Caco-2 (cell line): ENCODE measurements at regions not wholly inside any gene's neighbourhood (a gene's known extent, or its start where the extent isn't known, plus 50 kb on each side); places are given as distances from the start of the nearest gene placed in this dataset.

Source experiments
- BruUV-seq: library from RNA; stranded (reverse); fragments of 400-500 nt; replicated peaks from 2 replicates; lab custom pipeline; 2021; lab: Mats Ljungman, UMichigan
- CTCF ChIA-PET: fragments of 300-600 bp; sonication (Branson Sonifier 250); formaldehyde crosslinking; loops from one replicate; lab custom pipeline; 2022; ENCODE audit warnings: antibody characterized with exemption; lab: Charles Lee
- POLR2A ChIA-PET: fragments of 300-600 bp; sonication (Branson Sonifier 250); formaldehyde crosslinking; loops from one replicate; lab custom pipeline; 2022; ENCODE audit warnings: antibody characterized with exemption; lab: Charles Lee
- DNase-seq, 2 experiments: peaks; one replicate each; pipeline versions ENCODE4 v3.0.0 to v3.0.0-alpha.2; 2020 to 2022
- H3K27me3 ChIP-seq: replicated peaks from 2 replicates; pipeline ENCODE4 v1.6.0; 2011; ENCODE audit warnings: low read length; ENCODE audit not compliant: control insufficient read depth, insufficient read depth
- H3K36me3 ChIP-seq: 2 replicates; pipeline ENCODE4 v1.5.1; 2011; ENCODE audit warnings: low read length; ENCODE audit not compliant: control insufficient read depth, insufficient read depth
- H3K4me1 ChIP-seq: fragments of 250-450 bp; sonication (Bioruptor Pico); 2 replicates; pipeline ENCODE4 v1.5.1; 2020; ENCODE audit warnings: mild to moderate bottlenecking
- H3K4me3 ChIP-seq: 2 replicates; pipeline ENCODE4 v1.5.1; 2011; ENCODE audit warnings: low read depth, mild to moderate bottlenecking, control low read depth, low read length
- H3K9me3 ChIP-seq: fragments of 250-450 bp; sonication (Bioruptor Pico); 2 replicates; pipeline ENCODE4 v1.5.1; 2020; ENCODE audit warnings: mild to moderate bottlenecking, moderate library complexity
- H3K27ac Mint-ChIP-seq: one replicate; pipeline ENCODE4 v1.8.0; 2022; ENCODE audit warnings: mixed read lengths; ENCODE audit not compliant: unreplicated experiment
- H3K27me3 Mint-ChIP-seq: one replicate; pipeline ENCODE4 v1.8.0; 2022; ENCODE audit warnings: mixed read lengths; ENCODE audit not compliant: insufficient read depth, unreplicated experiment
- H3K36me3 Mint-ChIP-seq: one replicate; pipeline ENCODE4 v1.8.0; 2022; ENCODE audit warnings: mild to moderate bottlenecking, mixed read lengths; ENCODE audit not compliant: insufficient read depth, unreplicated experiment
- H3K4me1 Mint-ChIP-seq: one replicate; pipeline ENCODE4 v1.8.0; 2022; ENCODE audit warnings: low read depth, mixed read lengths; ENCODE audit not compliant: unreplicated experiment
- H3K4me3 Mint-ChIP-seq: one replicate; pipeline ENCODE4 v1.8.0; 2022; ENCODE audit warnings: mild to moderate bottlenecking, moderate library complexity, mixed read lengths; ENCODE audit not compliant: unreplicated experiment
- H3K9me3 Mint-ChIP-seq: one replicate; pipeline ENCODE4 v1.8.0; 2022; ENCODE audit warnings: mixed read lengths; ENCODE audit not compliant: unreplicated experiment
- intact Hi-C: fragments of 100-400 bp; cut with micrococcal nuclease; formaldehyde crosslinking; loops from one replicate; pipeline ENCODE4 v1.10.0; 2022; ENCODE audit not compliant: unreplicated experiment
- TF ChIP-seq, protein P1 (sequence below), 2 experiments: fragments of 200-600 bp in 1 of 2; IDR thresholded peaks; 1 replicate in 1 of 2; 2 replicates in 1 of 2; pipeline versions ENCODE4 v1.5.1 to v1.8.0; 2011 to 2022; ENCODE audit warnings: antibody characterized with exemption in 1 of 2, control low read depth in 1 of 2, inconsistent platforms in 1 of 2, low read depth in 1 of 2, low read length in 1 of 2, mild to moderate bottlenecking in 1 of 2, moderate library complexity in 1 of 2; ENCODE audit not compliant: insufficient read depth in 1 of 2, severe bottlenecking in 1 of 2, unreplicated experiment in 1 of 2

- H3K36me3 Mint-ChIP-seq = no peaks in the 10 kb centered on the region
- H3K4me3 ChIP-seq = no peak overlapping the region
- TF ChIP-seq, protein P1, sequence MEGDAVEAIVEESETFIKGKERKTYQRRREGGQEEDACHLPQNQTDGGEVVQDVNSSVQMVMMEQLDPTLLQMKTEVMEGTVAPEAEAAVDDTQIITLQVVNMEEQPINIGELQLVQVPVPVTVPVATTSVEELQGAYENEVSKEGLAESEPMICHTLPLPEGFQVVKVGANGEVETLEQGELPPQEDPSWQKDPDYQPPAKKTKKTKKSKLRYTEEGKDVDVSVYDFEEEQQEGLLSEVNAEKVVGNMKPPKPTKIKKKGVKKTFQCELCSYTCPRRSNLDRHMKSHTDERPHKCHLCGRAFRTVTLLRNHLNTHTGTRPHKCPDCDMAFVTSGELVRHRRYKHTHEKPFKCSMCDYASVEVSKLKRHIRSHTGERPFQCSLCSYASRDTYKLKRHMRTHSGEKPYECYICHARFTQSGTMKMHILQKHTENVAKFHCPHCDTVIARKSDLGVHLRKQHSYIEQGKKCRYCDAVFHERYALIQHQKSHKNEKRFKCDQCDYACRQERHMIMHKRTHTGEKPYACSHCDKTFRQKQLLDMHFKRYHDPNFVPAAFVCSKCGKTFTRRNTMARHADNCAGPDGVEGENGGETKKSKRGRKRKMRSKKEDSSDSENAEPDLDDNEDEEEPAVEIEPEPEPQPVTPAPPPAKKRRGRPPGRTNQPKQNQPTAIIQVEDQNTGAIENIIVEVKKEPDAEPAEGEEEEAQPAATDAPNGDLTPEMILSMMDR (IDR thresholded peaks at IDR 0.05; ENCODE audit: insufficient read depth in 1 of 2, low read depth in 1 of 2, low read length in 1 of 2, severe bottlenecking in 1 of 2, unreplicated experiment in 1 of 2) = no peak
- BruUV-seq = no TSS peak
- no peaks in the 10 kb centered on the region for H3K27me3 Mint-ChIP-seq
- no peaks in the 10 kb centered on the region for H3K4me1 Mint-ChIP-seq
- intact Hi-C loops = no loop called here
- ChIA-PET CTCF (no interaction called here), POLR2A (interaction anchor here (0.6 kb wide), 1 partner anchor 334 kb away, joined by 4 read pairs; no protein-coding TSS in a partner anchor)
- H3K36me3 ChIP-seq = no peaks in the 10 kb centered on the region
- no peak overlapping the region for H3K4me3 Mint-ChIP-seq
- H3K27me3 ChIP-seq = no peaks in the 10 kb centered on the region
- no peaks in the 10 kb centered on the region for H3K9me3 Mint-ChIP-seq
- H3K4me1 ChIP-seq = no peaks in the 10 kb centered on the region
- no peak overlapping the region for H3K27ac Mint-ChIP-seq
- H3K9me3 ChIP-seq = no peaks in the 10 kb centered on the region
- no peak for DNase-seq
Observed at GRCh38 chr9:7591501-7591900, 208.1 kb downstream of the DMAC1 start.

DNA sequence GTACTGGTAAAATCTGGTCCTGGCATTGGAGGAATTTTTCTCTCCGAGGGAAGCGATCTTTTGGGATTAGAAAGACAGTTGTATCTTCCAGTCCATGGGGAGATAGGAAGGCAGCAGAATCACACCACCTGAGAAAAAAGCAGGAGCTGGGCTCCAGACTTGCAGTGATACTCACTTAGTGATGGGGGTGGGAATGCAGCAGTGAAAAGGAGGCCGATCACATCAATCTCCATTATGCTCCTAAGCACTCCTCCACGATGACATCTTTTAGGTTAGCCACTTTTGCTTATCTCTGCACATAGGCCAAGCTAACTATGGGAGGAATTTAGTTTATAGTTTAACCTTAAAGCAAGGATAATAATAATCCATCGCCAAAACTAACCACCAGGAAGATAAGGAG lies 219.0 kb downstream of the DMAC1 start:
- no TSS peak for BruUV-seq
- Mint-ChIP-seq H3K36me3 (no peaks in the 10 kb centered on the region), H3K4me1 (no peaks in the 10 kb centered on the region), H3K9me3 (no peaks in the 10 kb centered on the region), H3K27ac (no peak overlapping the region), H3K27me3 (no peaks in the 10 kb centered on the region), H3K4me3 (no peak overlapping the region)
- no peaks in the 10 kb centered on the region for H3K36me3 ChIP-seq
- ChIA-PET CTCF (no interaction called here), POLR2A (no interaction called here)
- TF ChIP-seq, protein P1 (IDR thresholded peaks at IDR 0.05; ENCODE audit: insufficient read depth in 1 of 2, low read depth in 1 of 2, low read length in 1 of 2, severe bottlenecking in 1 of 2, unreplicated experiment in 1 of 2) = no peak
- no peaks in the 10 kb centered on the region for H3K27me3 ChIP-seq
- no peaks in the 10 kb centered on the region for H3K4me1 ChIP-seq
- no peak overlapping the region for H3K4me3 ChIP-seq
- DNase-seq = no peak
- H3K9me3 ChIP-seq = no peaks in the 10 kb centered on the region
- intact Hi-C loops = no loop called here

GRCh38 chr9:7579351-7579750 lies 220.2 kb downstream of the DMAC1 start:
- H3K4me1 ChIP-seq = no peaks in the 10 kb centered on the region
- no peak overlapping the region for H3K4me3 Mint-ChIP-seq
- H3K9me3 Mint-ChIP-seq = no peaks in the 10 kb centered on the region
- CTCF ChIA-PET = no interaction called here
- no peaks in the 10 kb centered on the region for H3K27me3 ChIP-seq
- BruUV-seq = no TSS peak
- H3K9me3 ChIP-seq = no peaks in the 10 kb centered on the region
- no peaks in the 10 kb centered on the region for H3K36me3 Mint-ChIP-seq
- no peak overlapping the region for H3K4me3 ChIP-seq
- POLR2A ChIA-PET = no interaction called here
- no peaks in the 10 kb centered on the region for H3K27me3 Mint-ChIP-seq
- no peaks in the 10 kb centered on the region for H3K36me3 ChIP-seq
- TF ChIP-seq, protein P1 (IDR thresholded peaks at IDR 0.05; ENCODE audit: insufficient read depth in 1 of 2, low read depth in 1 of 2, low read length in 1 of 2, severe bottlenecking in 1 of 2, unreplicated experiment in 1 of 2) = no peak
- DNase-seq = no peak
- no peak overlapping the region for H3K27ac Mint-ChIP-seq
- intact Hi-C loops = no loop called here
- no peaks in the 10 kb centered on the region for H3K4me1 Mint-ChIP-seq
